H1 (cell line): ENCODE measurements at regions not wholly inside any gene's neighbourhood (a gene's known extent, or its start where the extent isn't known, plus 50 kb on each side); places are given as distances from the start of the nearest gene placed in this dataset.

Experiments used
- CTCF ChIA-PET: fragments of 300-600 bp; sonication (Branson Sonifier 250); formaldehyde crosslinking; loops from one replicate; lab custom pipeline; 2021; ENCODE audit not compliant: partially characterized antibody; lab: Charles Lee
- POLR2A ChIA-PET: fragments of 300-600 bp; sonication (Branson Sonifier 250); formaldehyde crosslinking; loops from one replicate; lab custom pipeline; 2021; ENCODE audit warnings: inconsistent platforms; ENCODE audit not compliant: partially characterized antibody; lab: Charles Lee
- DNase-seq, 2 experiments: peaks; one replicate each; pipeline versions ENCODE4 v3.0.0 to v3.0.0-alpha.2; 2010 to 2022; ENCODE audit warnings: low spot score in 2 of 2, low read depth in 1 of 2, mixed read lengths in 1 of 2
- FAIRE-seq: peaks from 2 replicates; lab custom pipeline; 2011; peaks lifted over from hg19 to GRCh38; lab: Jason Lieb, UNC
- H2AFZ ChIP-seq: 2 replicates; pipeline ENCODE4 v1.8.1; 2012; ENCODE audit warnings: low read length, inconsistent platforms
- H2AK5ac ChIP-seq: 2 replicates; pipeline ENCODE4 v1.6.1; 2013; ENCODE audit warnings: low read depth, low read length
- H2BK120ac ChIP-seq: replicated peaks from 2 replicates; pipeline ENCODE3; 2013; ENCODE audit warnings: low read depth, low read length, inconsistent platforms
- H2BK12ac ChIP-seq: 2 replicates; pipeline ENCODE4 v1.6.1; 2013; ENCODE audit warnings: low read depth, low read length
- H2BK15ac ChIP-seq: 2 replicates; pipeline ENCODE4 v1.6.1; 2013; ENCODE audit warnings: low read length
- H2BK20ac ChIP-seq: 2 replicates; pipeline ENCODE4 v1.6.1; 2013; ENCODE audit warnings: low read length
- H2BK5ac ChIP-seq: 2 replicates; pipeline ENCODE4 v1.6.1; 2013; ENCODE audit warnings: low read depth, low read length
- H3K14ac ChIP-seq: 2 replicates; pipeline ENCODE4 v1.6.1; 2013; ENCODE audit warnings: inconsistent platforms; ENCODE audit not compliant: insufficient read length
- H3K18ac ChIP-seq: 2 replicates; pipeline ENCODE4 v1.6.1; 2013; ENCODE audit warnings: low read length; ENCODE audit errors: extremely low read depth
- H3K23ac ChIP-seq: 2 replicates; pipeline ENCODE4 v1.6.1; 2013; ENCODE audit warnings: inconsistent platforms; ENCODE audit not compliant: insufficient read length
- H3K23me2 ChIP-seq: 2 replicates; pipeline ENCODE4 v1.6.1; 2013; ENCODE audit warnings: low read depth, low read length
- H3K27ac ChIP-seq: 2 replicates; pipeline ENCODE4 v1.6.1; 2011; ENCODE audit warnings: low read depth, low read length, inconsistent platforms
- H3K27me3 ChIP-seq, 4 experiments: replicated peaks in 1 of 4; 1 replicate in 1 of 4; 2 replicates in 3 of 4; pipeline versions ENCODE4 v1.6.1 to v1.8.1; 2011 to 2013; ENCODE audit warnings: low read length in 3 of 4, mild to moderate bottlenecking in 3 of 4, inconsistent platforms in 2 of 4, mixed read lengths in 2 of 4, moderate library complexity in 1 of 4; ENCODE audit not compliant: control insufficient read depth in 3 of 4, insufficient read depth in 3 of 4; ENCODE audit errors: extremely low read depth in 1 of 4
- H3K36me3 ChIP-seq, 4 experiments: 2 replicates each; pipeline versions ENCODE4 v1.6.1 to v1.8.1; 2011 to 2013; ENCODE audit warnings: mild to moderate bottlenecking in 4 of 4, low read length in 3 of 4, moderate library complexity in 2 of 4, control low read depth in 1 of 4, inconsistent platforms in 1 of 4; ENCODE audit not compliant: insufficient read depth in 4 of 4, control insufficient read depth in 2 of 4
- H3K4ac ChIP-seq: replicated peaks from 2 replicates; pipeline ENCODE3; 2013; ENCODE audit warnings: low read length, low read depth, mixed read lengths, inconsistent platforms; ENCODE audit not compliant: insufficient read length
- H3K4me1 ChIP-seq, 4 experiments: replicated peaks in 1 of 4; 1 replicate in 1 of 4; 2 replicates in 3 of 4; pipeline versions ENCODE4 v1.6.1 to v1.8.1; 2011 to 2013; ENCODE audit warnings: low read length in 3 of 4, inconsistent platforms in 2 of 4, mixed read lengths in 1 of 4; ENCODE audit not compliant: insufficient read depth in 4 of 4, control insufficient read depth in 3 of 4
- H3K4me2 ChIP-seq, 2 experiments: 2 replicates each; pipeline versions ENCODE4 v1.6.1 to v1.8.1; 2011 to 2013; ENCODE audit warnings: low read depth in 2 of 2, low read length in 2 of 2, control low read depth in 1 of 2, inconsistent platforms in 1 of 2, mild to moderate bottlenecking in 1 of 2; ENCODE audit not compliant: insufficient read depth in 1 of 2
- H3K4me3 ChIP-seq, 4 experiments: fragments of 200-600, 300-600 bp in 1 of 4; sonication (generic), shearing (Covaris generic), sonication (Bioruptor Twin) in 1 of 4; 2 replicates each; pipeline versions ENCODE4 v1.5.1 to v1.8.1; 2011 to 2016; ENCODE audit warnings: low read length in 4 of 4, low read depth in 3 of 4, control low read depth in 2 of 4, inconsistent platforms in 2 of 4, mild to moderate bottlenecking in 2 of 4, mixed read lengths in 1 of 4, moderate library complexity in 1 of 4; ENCODE audit not compliant: insufficient read depth in 2 of 4; ENCODE audit errors: extremely low read depth in 1 of 4
- H3K56ac ChIP-seq: replicated peaks from 2 replicates; pipeline ENCODE3; 2013; ENCODE audit warnings: low read depth, mild to moderate bottlenecking, mixed read lengths, low read length, inconsistent platforms; ENCODE audit not compliant: insufficient read length
- H3K79me1 ChIP-seq: 2 replicates; pipeline ENCODE4 v1.6.1; 2013; ENCODE audit warnings: low read depth, low read length, control low read depth
- H3K79me2 ChIP-seq, 2 experiments: 2 replicates each; pipeline versions ENCODE4 v1.6.1 to v1.8.1; 2012 to 2013; ENCODE audit warnings: low read length in 2 of 2, mild to moderate bottlenecking in 2 of 2, inconsistent platforms in 1 of 2; ENCODE audit not compliant: insufficient read depth in 2 of 2, control insufficient read depth in 1 of 2
- H3K9ac ChIP-seq, 4 experiments: replicated peaks in 1 of 4; 1 replicate in 1 of 4; 2 replicates in 3 of 4; pipeline versions ENCODE4 v1.6.1 to v1.8.1; 2011 to 2013; ENCODE audit warnings: low read depth in 3 of 4, low read length in 3 of 4, control low read depth in 2 of 4, mild to moderate bottlenecking in 2 of 4, moderate library complexity in 2 of 4, inconsistent platforms in 1 of 4; ENCODE audit errors: extremely low read depth in 1 of 4
- H3K9me3 ChIP-seq, 2 experiments: 2 replicates each; pipeline versions ENCODE4 v1.6.1 to v1.8.1; 2012 to 2013; ENCODE audit warnings: mild to moderate bottlenecking in 2 of 2, moderate library complexity in 2 of 2, control low read depth in 1 of 2, inconsistent platforms in 1 of 2, low read depth in 1 of 2, low read length in 1 of 2, mixed read lengths in 1 of 2; ENCODE audit not compliant: insufficient read depth in 2 of 2
- H4K20me1 ChIP-seq, 2 experiments: replicated peaks in 1 of 2; 2 replicates each; pipeline versions ENCODE3 to v1.8.1; 2011 to 2013; ENCODE audit warnings: inconsistent platforms in 2 of 2, low read length in 2 of 2, mild to moderate bottlenecking in 1 of 2; ENCODE audit not compliant: insufficient read depth in 2 of 2, control insufficient read depth in 1 of 2
- H4K5ac ChIP-seq: 2 replicates; pipeline ENCODE4 v1.6.1; 2013; ENCODE audit warnings: low read length, low read depth, mixed read lengths, inconsistent platforms; ENCODE audit not compliant: insufficient read length
- H4K8ac ChIP-seq: 2 replicates; pipeline ENCODE4 v1.8.0; 2013; ENCODE audit warnings: mild to moderate bottlenecking, moderate library complexity, low read length, inconsistent platforms; ENCODE audit not compliant: insufficient read depth; ENCODE audit errors: extremely low read depth
- H4K91ac ChIP-seq: replicated peaks from 2 replicates; pipeline ENCODE3; 2013; ENCODE audit warnings: low read length, mixed read lengths, inconsistent platforms; ENCODE audit not compliant: insufficient read length
- CHD2 ChIP-seq: IDR thresholded peaks from 2 replicates; pipeline ENCODE4 v1.6.1; 2012; ENCODE audit warnings: low read length, improper control_type of control experiment
- GABPA ChIP-seq: IDR thresholded peaks from 2 replicates; pipeline ENCODE4 v1.6.1; 2011; ENCODE audit warnings: mild to moderate bottlenecking, low read length, moderate library complexity, borderline replicate concordance; ENCODE audit not compliant: insufficient read depth
- HDAC6 ChIP-seq: IDR thresholded peaks from one replicate; pipeline ENCODE4 v1.7.1; 2012; ENCODE audit warnings: low read depth, mild to moderate bottlenecking, inconsistent platforms, low read length, moderate library complexity
- TEAD4 ChIP-seq: IDR thresholded peaks from 2 replicates; pipeline ENCODE4 v1.6.1; 2012; ENCODE audit warnings: low read depth, low read length, inconsistent platforms, mixed read lengths
- WGBS, 2 experiments: shearing (Covaris generic) in 1 of 2; methylation state at CpG; one replicate each; pipeline versions ENCODE4 v1.1.6 to v1.1.7; 2013 to 2015; ENCODE audit warnings: low lambda C conversion rate in 2 of 2, mixed read lengths in 2 of 2, inconsistent platforms in 1 of 2, low coverage in 1 of 2, missing lambda C conversion rate in 1 of 2; ENCODE audit not compliant: insufficient replicate concordance in 2 of 2, insufficient coverage in 1 of 2, insufficient read length in 1 of 2; ENCODE audit errors: extremely low coverage in 1 of 2, missing lambda C conversion rate in 1 of 2; 5-methylcytosine and 5-hydroxymethylcytosine counted together

GRCh38 chr12:28844718-28845117, 304.4 kb upstream of the FAR2 start:
- Histone ChIP-seq H3K9me3 (no peaks in the 10 kb centered on the region), H2BK12ac (no peak overlapping the region), H3K23me2 (no peaks in the 10 kb centered on the region), H2BK15ac (no peak overlapping the region), H2BK120ac (no peak overlapping the region), H3K79me2 (no peaks in the 10 kb centered on the region), H3K36me3 (no peaks in the 10 kb centered on the region), H2AFZ (no peak overlapping the region), H4K5ac (no peak overlapping the region), H4K91ac (no peak overlapping the region), H3K56ac (no peak overlapping the region), H2BK5ac (no peak overlapping the region), H2AK5ac (no peak overlapping the region), H3K23ac (no peak overlapping the region), H3K27me3 (no peaks in the 10 kb centered on the region), H3K79me1 (no peaks in the 10 kb centered on the region), H4K20me1 (no peaks in the 10 kb centered on the region), H3K4me1 (no peaks in the 10 kb centered on the region), H3K4me2 (no peak overlapping the region), H3K4me3 (no peak overlapping the region), H4K8ac (no peak overlapping the region), H3K4ac (no peak overlapping the region), H3K14ac (no peak overlapping the region), H3K27ac (no peak overlapping the region), H3K18ac (no peak overlapping the region), H3K9ac (no peak overlapping the region), H2BK20ac (no peak overlapping the region)
- no peak for DNase-seq
- WGBS, 2 experiments: 50% methylated on average over 2 of the region's 2 CpGs; no CpG with 5 or more reads in 1 of the 2 experiments
- POLR2A ChIA-PET: no interaction called here
- no peak for TF ChIP-seq CHD2
- TF ChIP-seq HDAC6: no peak
- TF ChIP-seq TEAD4: no peak
- TF ChIP-seq GABPA: no peak
- CTCF ChIA-PET: no interaction called here
- no peak for FAIRE-seq
